Ovary (tissue), 3 donors: ENCODE measurements at regions not wholly inside any gene's neighbourhood (a gene's known extent, or its start where the extent isn't known, plus 50 kb on each side); places are given as distances from the start of the nearest gene placed in this dataset.

ENCODE experiments used
- CTCF ChIP-seq, 3 donors: fragments of 450-650 bp in 2 of 3; fragments of 200-600 bp in 1 of 3; IDR thresholded peaks; one replicate each; pipeline versions ENCODE4 v1.5.1 to v1.8.0; 2016 to 2022; ENCODE audit warnings: antibody characterized with exemption in 3 of 3, mild to moderate bottlenecking in 1 of 3
- EP300 ChIP-seq: sonication (generic); formaldehyde crosslinking; IDR thresholded peaks from one replicate; pipeline ENCODE4 v1.6.1; 2017; ENCODE audit warnings: antibody characterized with exemption
- POLR2A ChIP-seq: fragments of 450-650 bp; IDR thresholded peaks from one replicate; pipeline ENCODE4 v1.6.1; 2017; ENCODE audit warnings: antibody characterized with exemption, mild to moderate bottlenecking, moderate library complexity
- donor health status: DM: no; HTN: no; CAD: no.

GRCh38 chr18:65260030-65260429, 490.8 kb upstream of the CDH7 start:
- TF ChIP-seq CTCF (IDR thresholded peaks at IDR 0.05) (no peak), POLR2A (no peak), EP300 (no peak)
